HCT116 (cell line): ENCODE measurements at regions not wholly inside any gene's neighbourhood (a gene's known extent, or its start where the extent isn't known, plus 50 kb on each side); places are given as distances from the start of the nearest gene placed in this dataset.

Experiments used
- ATAC-seq: fragments of 200-7000 bp; cut with Tn5 transposase; 2 replicates; pipeline ENCODE4 v1.9.1; 2020; ENCODE audit warnings: mild to moderate bottlenecking, moderate library complexity
- BruUV-seq: library from RNA; stranded (reverse); fragments of 400-500 nt; replicated peaks from 2 replicates; lab custom pipeline; 2021; lab: Mats Ljungman, UMichigan
- CTCF ChIA-PET: fragments of 300-600 bp; sonication (Branson Sonifier 250); formaldehyde crosslinking; loops from one replicate; lab custom pipeline; 2021; ENCODE audit warnings: antibody characterized with exemption; lab: Charles Lee
- POLR2A ChIA-PET: fragments of 300-600, 350-600 bp; sonication (Branson Sonifier 250); formaldehyde crosslinking; loops from one replicate; lab custom pipeline; 2021; ENCODE audit warnings: antibody characterized with exemption; lab: Charles Lee
- RAD21 ChIA-PET, 2 experiments: fragments of 300-600 bp; sonication (Branson Sonifier 250); formaldehyde crosslinking; loops; one replicate each; lab custom pipeline; 2023; ENCODE audit warnings: low total read pairs in 2 of 2; ENCODE audit not compliant: uncharacterized antibody in 2 of 2, unreplicated experiment in 2 of 2, low non-redundant PET in 1 of 2; lab: Charles Lee
- DNase-seq: peaks from one replicate; pipeline ENCODE4 v3.0.0-alpha.2; 2010; ENCODE audit warnings: low read depth, low spot score
- H2AFZ ChIP-seq: fragments of 200-600 bp; shearing (Covaris generic), sonication (generic); 2 replicates; pipeline ENCODE4 v1.6.1; 2017; ENCODE audit warnings: low read depth, mixed run types, mixed read lengths, antibody characterized with exemption, low read length; ENCODE audit not compliant: poor library complexity, severe bottlenecking
- H3K27ac ChIP-seq: 2 replicates; pipeline ENCODE4 v1.5.1; 2012; ENCODE audit warnings: low read depth, low read length
- H3K27me3 ChIP-seq: fragments of 200-600 bp; sonication (generic); 2 replicates; pipeline ENCODE4 v1.6.1; 2016; ENCODE audit warnings: mixed run types, low read length, mixed read lengths; ENCODE audit not compliant: insufficient read depth
- H3K36me3 ChIP-seq, 2 experiments: fragments of 200-500 bp in 1 of 2; fragments of 200-600 bp in 1 of 2; sonication (Bioruptor generic) in 1 of 2; sonication (generic) in 1 of 2; 2 replicates each; pipeline versions ENCODE4 v1.5.1 to v1.6.1; 2014 to 2016; ENCODE audit warnings: low read length in 2 of 2, inconsistent platforms in 1 of 2, mixed read lengths in 1 of 2, mixed run types in 1 of 2; ENCODE audit not compliant: insufficient read depth in 2 of 2, control insufficient read depth in 1 of 2
- H3K4me1 ChIP-seq, 2 experiments: fragments of 200-600 bp in 1 of 2; sonication (generic) in 1 of 2; 2 replicates each; pipeline versions ENCODE4 v1.5.1 to v1.6.1; 2012 to 2017; ENCODE audit warnings: low read length in 2 of 2, inconsistent platforms in 1 of 2, mild to moderate bottlenecking in 1 of 2, mixed read lengths in 1 of 2, mixed run types in 1 of 2, moderate library complexity in 1 of 2; ENCODE audit not compliant: insufficient read depth in 2 of 2, control insufficient read depth in 1 of 2
- H3K4me2 ChIP-seq: fragments of 200-600 bp; sonication (generic); 2 replicates; pipeline ENCODE4 v1.6.1; 2017; ENCODE audit warnings: mixed run types, low read length, mixed read lengths
- H3K4me3 ChIP-seq, 2 experiments: fragments of 200-600 bp in 1 of 2; sonication (generic) in 1 of 2; replicated peaks in 1 of 2; 2 replicates each; pipeline ENCODE4 v1.5.1; 2011 to 2016; ENCODE audit warnings: low read length in 2 of 2, control low read depth in 1 of 2, low read depth in 1 of 2, mild to moderate bottlenecking in 1 of 2, mixed read lengths in 1 of 2, mixed run types in 1 of 2
- H3K79me2 ChIP-seq: fragments of 200-600 bp; sonication (generic); 2 replicates; pipeline ENCODE4 v1.6.1; 2017; ENCODE audit warnings: mild to moderate bottlenecking, mixed run types, low read length, moderate library complexity, mixed read lengths; ENCODE audit not compliant: insufficient read depth
- H3K9ac ChIP-seq: fragments of 200-600 bp; sonication (generic); 2 replicates; pipeline ENCODE4 v1.6.1; 2016; ENCODE audit warnings: low read length, mixed read lengths
- H3K9me2 ChIP-seq: fragments of 200-600 bp; sonication (generic), shearing (Covaris generic); 2 replicates; pipeline ENCODE4 v1.6.1; 2017; ENCODE audit warnings: mixed run types, mild to moderate bottlenecking, moderate library complexity; ENCODE audit not compliant: insufficient read depth
- H3K9me3 ChIP-seq, 2 experiments: fragments of 200-500 bp in 1 of 2; fragments of 200-600 bp in 1 of 2; sonication (Bioruptor generic) in 1 of 2; sonication (generic) in 1 of 2; 2 replicates each; pipeline ENCODE4 v1.6.1; 2014 to 2017; ENCODE audit warnings: low read length in 2 of 2, mixed read lengths in 2 of 2, inconsistent platforms in 1 of 2, low read depth in 1 of 2, mild to moderate bottlenecking in 1 of 2, mixed run types in 1 of 2, moderate library complexity in 1 of 2; ENCODE audit not compliant: control insufficient read depth in 1 of 2, insufficient read depth in 1 of 2
- H4K20me1 ChIP-seq: fragments of 200-600 bp; sonication (generic), shearing (Covaris generic); 2 replicates; pipeline ENCODE4 v1.6.1; 2017; ENCODE audit warnings: mixed run types, mild to moderate bottlenecking, moderate library complexity; ENCODE audit not compliant: insufficient read depth
- CBX3 ChIP-seq: IDR thresholded peaks from 2 replicates; pipeline ENCODE4 v1.6.1; 2012; ENCODE audit warnings: low read depth
- CTCF ChIP-seq, 3 experiments: fragments of 200-600 bp in 1 of 3; sonication (generic) in 1 of 3; IDR thresholded peaks in 2 of 3; conservative IDR thresholded peaks in 1 of 3; 2 replicates each; pipeline ENCODE4 v1.5.1; 2012 to 2017; ENCODE audit warnings: low read depth in 2 of 3, low read length in 2 of 3, antibody characterized with exemption in 1 of 3, borderline replicate concordance in 1 of 3, control low read depth in 1 of 3, mild to moderate bottlenecking in 1 of 3, mixed read lengths in 1 of 3, mixed run types in 1 of 3, moderate library complexity in 1 of 3; ENCODE audit not compliant: insufficient read depth in 1 of 3
- EGR1 ChIP-seq: IDR thresholded peaks from 2 replicates; pipeline ENCODE4 v1.6.1; 2012; ENCODE audit warnings: low read depth
- EZH2 ChIP-seq: fragments of 200-600 bp; sonication (generic); IDR thresholded peaks from 2 replicates; pipeline ENCODE4 v1.6.1; 2017; ENCODE audit warnings: antibody characterized with exemption, mixed run types
- FOSL1 ChIP-seq: IDR thresholded peaks from 2 replicates; pipeline ENCODE4 v1.6.1; 2012; ENCODE audit warnings: low read depth
- JUND ChIP-seq: IDR thresholded peaks from 2 replicates; pipeline ENCODE4 v1.6.1; 2012
- MAX ChIP-seq: IDR thresholded peaks from 2 replicates; pipeline ENCODE4 v1.6.1; 2012
- POLR2A ChIP-seq: IDR thresholded peaks from 2 replicates; pipeline ENCODE4 v1.7.0; 2011; ENCODE audit warnings: borderline replicate concordance; ENCODE audit not compliant: insufficient read depth, insufficient read length; ENCODE audit errors: extremely low read depth
- POLR2AphosphoS5 ChIP-seq: IDR thresholded peaks from 2 replicates; pipeline ENCODE4 v1.6.1; 2011; ENCODE audit warnings: mild to moderate bottlenecking, low read depth, low read length, moderate library complexity
- SP1 ChIP-seq: IDR thresholded peaks from 2 replicates; pipeline ENCODE4 v1.6.1; 2012; ENCODE audit warnings: low read depth
- ZFX ChIP-seq: fragments of 450-650 bp; IDR thresholded peaks from 2 replicates; pipeline ENCODE4 v1.6.1; 2017
- ZNF274 ChIP-seq: fragments of 200-500 bp; sonication (Bioruptor generic); IDR thresholded peaks from 2 replicates; pipeline ENCODE4 v1.6.1; 2014; ENCODE audit warnings: mild to moderate bottlenecking, low read depth, low read length, inconsistent platforms
- intact Hi-C: fragments of 100-400 bp; cut with micrococcal nuclease; formaldehyde crosslinking; loops from 2 replicates; pipeline ENCODE4 v1.10.0; 2022

- intact Hi-C loops: no loop called here
- Histone ChIP-seq H3K27ac (no peak overlapping the region), H3K36me3 (no peaks in the 10 kb centered on the region)
These were observed 55.4 kb downstream of the CRPPA start for GRCh38 chr7:16365952-16366351.

GRCh38 chr7:16365177-16365576 is 56.2 kb downstream of the CRPPA start:
- RAD21 ChIA-PET: no interaction called here
- Histone ChIP-seq H3K4me1 (no peaks in the 10 kb centered on the region), H2AFZ (no peak overlapping the region), H3K9me3 (no peaks in the 10 kb centered on the region), H3K79me2 (no peaks in the 10 kb centered on the region), H3K9ac (no peak overlapping the region), H3K27ac (no peak overlapping the region), H3K27me3 (no peaks in the 10 kb centered on the region), H4K20me1 (no peaks in the 10 kb centered on the region), H3K9me2 (no peaks in the 10 kb centered on the region), H3K4me2 (no peak overlapping the region), H3K36me3 (no peaks in the 10 kb centered on the region)
- POLR2A ChIA-PET: no interaction called here
- intact Hi-C loops: no loop called here
- ATAC-seq: no peak
- BruUV-seq: no TSS peak
- TF ChIP-seq EZH2 (no peak), MAX (no peak), POLR2AphosphoS5 (no peak), SP1 (no peak), JUND (no peak), ZNF274 (no peak), CBX3 (no peak), EGR1 (no peak), FOSL1 (no peak)
- TF ChIP-seq, all 23 proteins: peak for 0
- CTCF ChIA-PET: no interaction called here
- DNase-seq: no peak
- no peak overlapping the region for H3K4me3 ChIP-seq

More at GRCh38 chr7:16365952-16366351, 55.4 kb downstream of the CRPPA start:
- no peaks in the 10 kb centered on the region for H3K9me3 ChIP-seq
- H3K9ac ChIP-seq: no peak overlapping the region
- no peak for DNase-seq
- no peaks in the 10 kb centered on the region for H3K79me2 ChIP-seq
- no peaks in the 10 kb centered on the region for H3K9me2 ChIP-seq
- no peak overlapping the region for H3K4me3 ChIP-seq
- no peaks in the 10 kb centered on the region for H3K4me1 ChIP-seq
- H4K20me1 ChIP-seq: no peaks in the 10 kb centered on the region
- H2AFZ ChIP-seq: no peak overlapping the region
- no peak for ATAC-seq
- no TSS peak for BruUV-seq
- RAD21 ChIA-PET: no interaction called here
- CTCF ChIA-PET: no interaction called here
- POLR2A ChIA-PET: no interaction called here
- TF ChIP-seq POLR2A (no peak), FOSL1 (no peak), CTCF (IDR thresholded peaks at IDR 0.05 in 2 of 3, conservative IDR thresholded peaks at IDR 0.05 in 1 of 3; ENCODE audit: borderline replicate concordance in 1 of 3, insufficient read depth in 1 of 3, low read depth in 2 of 3, low read length in 2 of 3) (no peak), EGR1 (no peak), ZFX (no peak), SP1 (no peak), EZH2 (no peak), CBX3 (no peak)
- no peaks in the 10 kb centered on the region for H3K27me3 ChIP-seq
- H3K4me2 ChIP-seq: no peak overlapping the region
